Thyroid gland (tissue), 4 donors: ENCODE measurements at regions not wholly inside any gene's neighbourhood (a gene's known extent, or its start where the extent isn't known, plus 50 kb on each side); places are given as distances from the start of the nearest gene placed in this dataset.
"Not testable (repeated sequence)": the region's sequence is repeated elsewhere in the genome, so short reads cannot be mapped to it uniquely, and the experiment has no call there.

Experiments used
- DNase-seq, 2 donors: peaks; one replicate each; pipeline ENCODE4 v3.0.0-alpha.2; 2019
- H3K27ac ChIP-seq, 3 donors: fragments of 200-600 bp; sonication (generic); 1 replicate in 2 of 3; 2 replicates in 1 of 3; pipeline ENCODE4 v1.5.1; 2016 to 2019; ENCODE audit warnings: mild to moderate bottlenecking in 1 of 3, moderate library complexity in 1 of 3
- H3K27me3 ChIP-seq: fragments of 200-600 bp; sonication (generic); one replicate; pipeline ENCODE4 v1.5.1; 2019
- H3K36me3 ChIP-seq, 2 donors: fragments of 200-600 bp; sonication (generic); one replicate each; pipeline ENCODE4 v1.5.1; 2016 to 2019
- H3K4me1 ChIP-seq, 2 donors: fragments of 200-600 bp; sonication (generic); one replicate each; pipeline ENCODE4 v1.5.1; 2017 to 2019
- H3K4me3 ChIP-seq, 3 donors: fragments of 200-600 bp; sonication (generic); replicated peaks in 1 of 3; 1 replicate in 2 of 3; 2 replicates in 1 of 3; pipeline ENCODE4 v1.5.1; 2016; ENCODE audit warnings: mild to moderate bottlenecking in 1 of 3
- H3K9me3 ChIP-seq: fragments of 200-600 bp; sonication (generic); one replicate; pipeline ENCODE4 v1.5.1; 2017
- CTCF ChIP-seq, 6 experiments: fragments of 200-600 bp in 3 of 6; fragments of 450-650 bp in 3 of 6; sonication (generic) in 3 of 6; IDR thresholded peaks; one replicate each; pipeline ENCODE4 v1.5.1; 2016 to 2019; ENCODE audit warnings: antibody characterized with exemption in 6 of 6, mild to moderate bottlenecking in 2 of 6, inconsistent platforms in 1 of 6, moderate library complexity in 1 of 6
- POLR2A ChIP-seq, 2 donors: fragments of 450-650 bp; IDR thresholded peaks; one replicate each; pipeline ENCODE4 v1.6.1; 2017; ENCODE audit warnings: antibody characterized with exemption in 2 of 2, mild to moderate bottlenecking in 2 of 2, moderate library complexity in 1 of 2
- WGBS, 2 donors: methylation state at CpG; one replicate each; pipeline ENCODE4 v1.1.5; 2017; 5-methylcytosine and 5-hydroxymethylcytosine counted together
- intact Hi-C: fragments of 100-400 bp; cut with DNase I; formaldehyde crosslinking; loops from one replicate; pipeline ENCODE4 v1.15.1; 2023

- no peak overlapping the region for H3K4me3 ChIP-seq
- WGBS, 2 donors = 89 to 95% methylated on average over 3 of the region's 3 CpGs
- no peak for TF ChIP-seq CTCF (IDR thresholded peaks at IDR 0.05)
- TF ChIP-seq POLR2A (IDR thresholded peaks at IDR 0.05) = no peak
- intact Hi-C loops = no loop called here
- no peak overlapping the region for H3K27ac ChIP-seq
- no peaks in the 10 kb centered on the region for H3K9me3 ChIP-seq
- H3K4me1 ChIP-seq = no peaks in the 10 kb centered on the region
- DNase-seq = no peak
- H3K27me3 ChIP-seq = no peaks in the 10 kb centered on the region
- H3K36me3 ChIP-seq = no peaks in the 10 kb centered on the region
Measured at GRCh38 chr7:19958309-19958896, 185.0 kb upstream of the TMEM196 start.

- H3K4me1 ChIP-seq = no peaks in the 10 kb centered on the region
- DNase-seq = no peak
- H3K4me3 ChIP-seq = no peak overlapping the region
- intact Hi-C loops = no loop called here
- no peaks in the 10 kb centered on the region for H3K9me3 ChIP-seq
- no peak for TF ChIP-seq CTCF (IDR thresholded peaks at IDR 0.05)
- TF ChIP-seq POLR2A (IDR thresholded peaks at IDR 0.05) = no peak
- WGBS, 2 donors = 64 to 88% methylated on average over 1 of the region's 1 CpG
- H3K27ac ChIP-seq = no peak overlapping the region
- no peaks in the 10 kb centered on the region for H3K36me3 ChIP-seq
- no peaks in the 10 kb centered on the region for H3K27me3 ChIP-seq
Measured at GRCh38 chr7:19957664-19958063, 184.2 kb upstream of the TMEM196 start.

GRCh38 chr7:19954166-19954565, 180.7 kb upstream of the TMEM196 start:
- 63 to 76% methylated on average over 4 to 7 of the region's 7 CpGs for WGBS, 2 donors
- H3K36me3 ChIP-seq, DNase-seq, H3K9me3 ChIP-seq, H3K27ac ChIP-seq, intact Hi-C loops, H3K4me1 ChIP-seq, H3K27me3 ChIP-seq, H3K4me3 ChIP-seq: not testable (repeated sequence)

GRCh38 chr7:19953411-19953810, 180.0 kb upstream of the TMEM196 start:
- H3K27me3 ChIP-seq, H3K36me3 ChIP-seq, intact Hi-C loops, DNase-seq, H3K4me3 ChIP-seq, H3K27ac ChIP-seq, H3K9me3 ChIP-seq, H3K4me1 ChIP-seq: not testable (repeated sequence)
- WGBS, 2 donors = 88 to 93% methylated on average over 5 of the region's 5 CpGs

- Histone ChIP-seq H3K9me3 (no peaks in the 10 kb centered on the region), H3K27me3 (no peaks in the 10 kb centered on the region), H3K4me3 (no peak overlapping the region), H3K4me1 (no peaks in the 10 kb centered on the region), H3K27ac (no peak overlapping the region), H3K36me3 (no peaks in the 10 kb centered on the region)
- TF ChIP-seq POLR2A (IDR thresholded peaks at IDR 0.05) (no peak), CTCF (IDR thresholded peaks at IDR 0.05) (no peak)
- intact Hi-C loops = no loop called here
- DNase-seq = no peak
- 76 to 85% methylated on average over 3 of the region's 3 CpGs for WGBS, 2 donors
Measured at GRCh38 chr7:19948160-19948559, 174.7 kb upstream of the TMEM196 start.

- intact Hi-C loops = no loop called here
- Histone ChIP-seq H3K36me3 (no peaks in the 10 kb centered on the region), H3K4me3 (no peak overlapping the region), H3K27ac (no peak overlapping the region), H3K4me1 (no peaks in the 10 kb centered on the region), H3K27me3 (no peaks in the 10 kb centered on the region), H3K9me3 (no peaks in the 10 kb centered on the region)
- no peak for DNase-seq
- WGBS, 2 donors = 77 to 79% methylated on average over 5 of the region's 5 CpGs
- no peak for TF ChIP-seq POLR2A (IDR thresholded peaks at IDR 0.05)
- TF ChIP-seq CTCF (IDR thresholded peaks at IDR 0.05) = no peak
Measured at GRCh38 chr7:19944363-19945120, 171.1 kb upstream of the TMEM196 start.
